HUDEP-2 (cell line): ENCODE measurements at regions not wholly inside any gene's neighbourhood (a gene's known extent, or its start where the extent isn't known, plus 50 kb on each side); places are given as distances from the start of the nearest gene placed in this dataset.
"Not testable (repeated sequence)": the region's sequence is repeated elsewhere in the genome, so short reads cannot be mapped to it uniquely, and the experiment has no call there.

Experiments used
- DNase-seq, 76 experiments: peaks; one replicate each; lab custom pipeline; 2025; ENCODE audit not compliant: unreplicated experiment in 76 of 76; lab: John Stamatoyannopoulos, UW

DNA sequence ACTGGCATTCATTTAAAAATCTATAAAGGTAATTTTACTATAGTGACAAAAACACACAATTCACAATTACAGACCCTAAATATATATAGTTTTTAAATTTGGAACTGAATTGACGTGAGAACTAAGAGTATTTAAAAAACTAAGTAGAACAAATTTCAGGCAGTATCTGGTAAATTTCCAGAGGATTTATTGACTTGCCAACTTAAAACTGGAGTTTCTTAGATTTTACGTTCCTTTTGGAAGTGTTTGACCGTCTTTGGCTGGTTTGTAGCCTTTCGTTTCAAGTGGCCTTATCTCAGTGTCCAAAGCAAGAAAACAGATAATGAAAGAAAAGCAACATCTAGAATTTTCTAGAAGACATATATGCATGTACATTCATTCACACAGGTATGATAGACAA is 234.4 kb upstream of the VLDLR start:
- no peak for DNase-seq

GRCh38 chr9:2389404-2389803 is 232.2 kb upstream of the VLDLR start:
- no peak for DNase-seq

GRCh38 chr9:2390028-2390427 is 231.6 kb upstream of the VLDLR start:
- DNase-seq, result no peak

- DNase-seq, result not testable (repeated sequence)
Measured at GRCh38 chr9:2391509-2392132, 230.0 kb upstream of the VLDLR start.

DNA sequence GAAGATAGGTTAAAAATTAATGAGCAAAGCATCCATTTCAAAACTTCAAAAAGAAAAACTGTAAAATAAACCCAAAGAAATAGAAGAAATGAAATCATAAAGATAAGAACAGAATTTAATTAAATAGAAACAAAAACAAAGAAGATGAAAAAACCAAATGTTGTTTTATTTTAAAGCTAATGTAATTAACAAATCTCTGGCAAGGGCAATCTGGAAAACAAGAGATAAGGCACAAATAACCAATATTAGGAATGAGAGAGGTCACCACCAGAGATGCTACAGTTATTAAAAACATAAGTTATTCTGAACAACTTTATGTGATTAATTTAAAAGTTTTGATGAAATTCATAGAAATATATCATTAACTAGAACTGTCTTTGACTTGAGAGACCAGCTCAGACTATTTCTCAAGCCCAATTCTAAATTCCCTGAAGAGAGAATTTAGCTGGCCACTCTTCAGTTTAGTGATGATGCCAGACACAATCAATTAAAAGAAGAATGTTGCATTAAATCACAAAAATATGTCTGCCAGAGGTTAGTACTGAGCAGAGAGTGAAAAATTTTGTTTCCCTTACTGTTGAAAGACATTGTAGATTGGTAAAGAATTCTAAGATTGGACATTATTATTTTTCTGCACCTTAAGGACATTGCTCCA is 227.4 kb upstream of the VLDLR start:
- not testable (repeated sequence) for DNase-seq

DNA sequence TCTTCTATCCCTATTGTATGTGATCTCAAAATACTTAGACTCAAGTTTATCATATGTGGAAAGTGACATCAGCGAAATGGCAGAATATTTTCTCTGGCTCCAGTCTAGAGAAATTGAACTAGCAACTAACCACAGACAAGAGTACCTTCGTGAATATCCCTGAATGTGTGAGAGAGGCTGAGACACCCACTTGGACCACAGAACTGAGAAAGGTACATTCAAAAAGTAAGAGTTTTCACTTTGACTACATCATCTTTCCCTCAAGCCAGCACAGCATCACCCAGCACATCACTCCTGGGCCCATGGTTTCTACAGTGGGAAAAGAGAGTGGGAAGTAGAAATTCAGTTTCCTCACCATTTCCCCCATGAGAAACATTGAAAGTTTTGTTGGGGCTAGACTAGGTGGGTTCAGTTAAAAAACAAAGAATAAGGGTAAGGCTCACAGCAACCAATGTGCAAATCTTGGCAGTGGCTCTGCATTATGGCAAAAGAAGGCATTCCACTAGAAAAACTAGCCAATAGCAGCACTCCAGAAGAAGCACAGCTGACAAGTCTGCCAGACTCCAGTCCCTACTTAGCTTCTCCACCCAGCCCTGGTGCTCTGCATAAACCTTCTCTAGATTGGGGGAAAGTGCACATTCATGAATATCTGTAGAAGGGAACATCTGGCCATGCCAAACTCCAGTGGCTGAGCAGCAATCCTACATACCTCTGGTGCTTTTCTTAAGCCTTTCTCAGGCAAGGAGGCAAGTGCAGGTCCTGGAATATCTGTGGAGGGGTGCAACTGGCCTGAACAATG is 225.6 kb upstream of the VLDLR start:
- no peak for DNase-seq

- DNase-seq, result no peak
Measured at GRCh38 chr9:2396622-2397285, 224.8 kb upstream of the VLDLR start.

- DNase-seq, result not testable (repeated sequence)
Measured at GRCh38 chr9:2397875-2398274, 223.7 kb upstream of the VLDLR start.

GRCh38 chr9:2401746-2402145 is 219.8 kb upstream of the VLDLR start:
- not testable (repeated sequence) for DNase-seq

GRCh38 chr9:2403701-2404100 is 217.9 kb upstream of the VLDLR start:
- no peak for DNase-seq

- no peak for DNase-seq
Measured at GRCh38 chr9:2406252-2406651, 215.3 kb upstream of the VLDLR start.

- DNase-seq, result no peak
Measured at GRCh38 chr9:2407450-2407849, 214.1 kb upstream of the VLDLR start.

DNA sequence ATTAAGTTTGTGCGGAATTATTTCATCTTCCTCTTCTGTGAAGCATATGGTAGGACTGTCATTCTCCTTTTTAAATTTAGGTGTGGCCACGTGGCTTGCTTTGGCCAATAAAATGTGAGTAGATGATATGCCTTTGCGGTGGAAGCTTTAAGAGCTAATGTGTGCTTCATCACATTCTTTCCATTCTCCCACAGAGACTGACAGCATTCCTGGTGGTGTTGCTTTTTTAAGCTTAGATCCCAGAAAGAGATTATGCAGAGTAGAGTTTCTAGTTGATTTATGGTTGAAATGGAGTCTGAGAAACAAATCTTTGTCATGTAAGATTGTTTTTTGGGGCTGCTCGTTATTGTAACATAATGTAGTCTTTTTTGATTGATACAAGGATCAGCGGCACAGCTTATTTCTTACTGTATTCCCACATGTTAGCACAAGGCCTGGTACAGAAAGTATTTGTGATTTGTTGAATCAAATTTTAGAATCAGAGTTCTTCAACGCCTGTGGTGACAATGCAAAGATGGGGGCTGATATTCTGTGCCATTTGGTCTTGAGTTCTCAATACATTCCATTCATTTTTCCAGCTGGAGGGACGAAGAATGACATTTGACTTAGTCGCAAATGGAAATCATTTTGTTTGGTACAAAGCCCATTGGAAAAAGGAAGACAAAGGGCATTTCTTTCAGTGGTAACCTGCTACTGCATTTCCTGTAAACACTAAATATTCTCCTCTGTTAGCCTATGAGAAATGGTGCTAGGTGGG is 209.9 kb upstream of the VLDLR start:
- no peak for DNase-seq

DNA sequence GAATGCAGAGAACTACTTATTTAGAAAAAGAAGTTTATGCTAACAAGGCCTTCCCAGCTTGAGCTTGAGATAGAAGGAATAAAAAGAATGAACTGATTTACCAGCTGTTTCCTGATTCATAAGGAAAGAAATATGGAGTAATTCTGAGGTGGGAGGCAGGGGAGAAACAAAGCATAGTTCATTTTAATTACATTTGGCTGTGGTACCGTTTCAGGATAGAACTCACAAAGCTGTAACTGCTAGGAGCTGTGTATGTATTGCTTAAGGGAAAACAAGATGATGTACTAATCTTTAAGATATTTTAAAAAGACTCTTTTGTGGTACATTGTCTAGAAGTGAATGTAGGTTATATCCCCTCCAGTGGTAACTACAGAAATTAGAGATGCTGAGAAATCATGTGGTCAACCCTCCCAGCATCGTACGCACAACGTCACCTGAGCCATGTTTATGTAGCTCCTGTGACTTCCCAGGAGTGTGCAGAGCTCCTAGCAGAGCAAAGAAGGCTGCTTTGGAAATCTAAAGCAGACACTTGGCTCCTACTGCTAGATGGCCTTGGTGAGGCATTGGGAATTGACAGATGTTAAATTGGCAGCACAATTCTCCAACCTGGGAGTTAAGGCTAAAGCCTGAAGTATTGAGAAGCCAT is 208.3 kb upstream of the VLDLR start:
- DNase-seq, result no peak

DNA sequence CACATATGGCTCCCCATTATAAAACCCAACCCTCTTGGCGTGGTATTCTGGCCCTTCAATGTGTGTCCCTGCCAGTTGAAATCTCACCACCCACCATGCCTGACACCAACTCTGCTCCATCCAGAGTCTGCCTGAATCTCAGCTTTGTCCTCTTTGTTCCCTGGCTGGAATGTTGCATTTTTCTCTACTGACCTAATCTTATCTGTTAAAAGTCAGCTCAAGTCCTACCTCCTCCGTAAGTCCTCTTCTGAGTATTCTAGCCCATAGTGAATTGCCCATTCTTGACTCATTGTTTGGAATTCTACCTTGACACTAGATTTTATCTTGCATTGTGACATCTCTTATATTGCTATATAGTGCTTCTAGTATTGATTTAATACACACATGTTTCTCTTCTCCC is 207.1 kb upstream of the VLDLR start:
- DNase-seq, result no peak

GRCh38 chr9:2415326-2415725 is 206.3 kb upstream of the VLDLR start:
- no peak for DNase-seq

GRCh38 chr9:2417730-2418129 is 203.9 kb upstream of the VLDLR start:
- DNase-seq, result no peak

- DNase-seq, result no peak
Measured at GRCh38 chr9:2418619-2419018, 203.0 kb upstream of the VLDLR start.

GRCh38 chr9:2419347-2419746 is 202.2 kb upstream of the VLDLR start:
- no peak for DNase-seq

DNA sequence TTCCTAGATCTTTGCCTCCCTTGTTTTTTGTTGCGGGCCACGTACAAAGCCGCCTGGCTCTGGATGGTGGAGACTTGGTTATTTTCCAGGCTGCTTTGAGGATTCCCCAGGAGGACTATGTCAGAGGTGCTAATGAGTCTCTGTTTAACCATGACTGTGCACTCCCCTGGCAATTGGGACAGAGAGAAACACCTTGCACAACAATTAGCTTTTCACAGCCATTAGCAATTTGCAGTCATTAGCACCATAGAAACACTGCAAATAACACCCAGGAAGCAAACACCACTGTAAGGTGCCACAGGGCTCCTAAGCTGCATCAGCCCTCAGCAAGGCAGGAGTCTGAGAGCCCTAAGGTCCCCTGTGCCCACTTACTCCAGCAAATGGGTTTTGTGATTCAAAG is 201.0 kb upstream of the VLDLR start:
- DNase-seq, result no peak
